ENCODE measurements at regions not wholly inside any gene's neighbourhood (a gene's known extent, or its start where the extent isn't known, plus 50 kb on each side); places are given as distances from the start of the nearest gene placed in this dataset.

DNA sequence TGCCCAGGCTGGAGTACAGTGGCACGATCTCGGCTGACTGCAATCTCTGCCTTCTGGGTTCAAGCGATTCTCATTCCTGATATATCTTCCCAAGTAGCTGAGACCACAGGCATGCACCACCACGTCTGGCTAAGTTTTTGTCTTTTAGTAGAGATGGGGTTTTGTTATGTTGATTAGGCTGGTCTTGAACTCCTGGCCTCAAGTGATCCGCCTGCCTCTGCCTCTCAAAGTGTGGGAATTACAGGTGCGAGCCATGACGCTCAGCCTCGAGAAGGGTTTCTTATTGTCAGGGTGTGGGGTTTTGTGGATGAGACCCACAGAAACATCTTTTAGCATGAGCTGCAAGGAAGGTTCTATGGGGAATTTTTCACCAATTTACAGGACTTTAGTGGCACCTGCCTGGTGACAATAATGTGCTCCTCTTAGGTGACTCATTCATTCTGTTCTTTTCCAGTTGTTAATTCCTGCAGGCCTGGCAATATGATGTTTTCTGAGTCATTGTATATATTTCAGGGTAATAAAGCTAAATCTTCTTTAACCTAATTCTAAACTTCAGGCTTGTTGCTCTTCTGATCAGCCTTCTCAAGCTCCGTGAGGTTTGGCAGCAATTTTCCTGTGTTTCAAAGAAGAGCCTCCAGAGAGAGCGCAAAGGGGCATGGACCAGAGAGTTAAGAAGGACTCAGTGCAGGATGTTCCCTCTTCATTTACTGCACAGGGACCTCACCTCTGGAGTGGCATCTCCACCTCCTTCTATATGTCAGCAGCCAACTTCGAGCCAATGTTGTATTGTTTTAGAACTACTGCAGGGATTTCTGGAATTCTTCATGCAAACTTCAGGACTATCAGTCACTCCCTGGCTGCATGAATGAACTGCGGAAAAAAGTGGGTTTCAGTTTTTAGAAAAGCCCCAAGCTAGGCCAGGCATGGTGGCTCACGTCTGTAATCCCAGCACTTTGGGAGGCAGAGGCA, 77.8 kb upstream of the ZNF618 start:
- Mint-ChIP-seq H3K4me1 (ENCODE audit: low read depth) (no peaks in the 10 kb centered on the region), H3K36me3 (ENCODE audit: low read depth) (no peaks in the 10 kb centered on the region), H3K4me3 (no peak overlapping the region), H3K27me3 (peaks cover 2% of the 10 kb centered on the region), H3K9me3 (no peaks in the 10 kb centered on the region), H3K27ac (no peak overlapping the region)
- POLR2A ChIA-PET, result no interaction called here
- ATAC-seq (no peak), DNase-seq (no peak)
- TF ChIP-seq, protein P1, sequence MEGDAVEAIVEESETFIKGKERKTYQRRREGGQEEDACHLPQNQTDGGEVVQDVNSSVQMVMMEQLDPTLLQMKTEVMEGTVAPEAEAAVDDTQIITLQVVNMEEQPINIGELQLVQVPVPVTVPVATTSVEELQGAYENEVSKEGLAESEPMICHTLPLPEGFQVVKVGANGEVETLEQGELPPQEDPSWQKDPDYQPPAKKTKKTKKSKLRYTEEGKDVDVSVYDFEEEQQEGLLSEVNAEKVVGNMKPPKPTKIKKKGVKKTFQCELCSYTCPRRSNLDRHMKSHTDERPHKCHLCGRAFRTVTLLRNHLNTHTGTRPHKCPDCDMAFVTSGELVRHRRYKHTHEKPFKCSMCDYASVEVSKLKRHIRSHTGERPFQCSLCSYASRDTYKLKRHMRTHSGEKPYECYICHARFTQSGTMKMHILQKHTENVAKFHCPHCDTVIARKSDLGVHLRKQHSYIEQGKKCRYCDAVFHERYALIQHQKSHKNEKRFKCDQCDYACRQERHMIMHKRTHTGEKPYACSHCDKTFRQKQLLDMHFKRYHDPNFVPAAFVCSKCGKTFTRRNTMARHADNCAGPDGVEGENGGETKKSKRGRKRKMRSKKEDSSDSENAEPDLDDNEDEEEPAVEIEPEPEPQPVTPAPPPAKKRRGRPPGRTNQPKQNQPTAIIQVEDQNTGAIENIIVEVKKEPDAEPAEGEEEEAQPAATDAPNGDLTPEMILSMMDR (IDR thresholded peaks at IDR 0.05), result no peak
- intact Hi-C loops (cut with micrococcal nuclease), result no loop called here
- CTCF ChIA-PET, result interaction anchor here (1.2 kb wide), 1 partner anchor 9 kb away, joined by 3 read pairs; no protein-coding TSS in a partner anchor

DNA sequence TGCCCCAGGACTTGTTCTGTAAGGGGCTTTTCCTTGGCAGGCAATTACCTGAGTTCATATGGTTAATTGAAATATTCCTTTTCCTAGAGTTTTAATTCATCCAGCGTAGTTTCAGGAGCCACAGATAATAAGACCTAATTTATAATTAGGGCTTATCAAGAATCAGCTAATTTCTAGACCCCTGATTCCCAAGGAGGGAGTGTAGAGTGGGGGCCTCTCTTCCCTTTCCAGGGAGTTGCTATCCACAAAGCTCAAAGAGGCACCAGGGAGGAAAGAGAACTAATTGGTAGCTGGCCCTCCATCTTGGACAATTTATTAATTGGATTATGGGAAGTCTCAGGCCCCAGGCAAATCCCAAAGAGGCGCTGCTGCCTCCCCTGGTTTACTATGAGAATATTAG, 75.8 kb upstream of the ZNF618 start:
- no peak overlapping the region for H3K4me3 Mint-ChIP-seq
- intact Hi-C loops (cut with micrococcal nuclease), result no loop called here
- ATAC-seq (no peak), DNase-seq (no peak)
- TF ChIP-seq, protein P1 (IDR thresholded peaks at IDR 0.05), result no peak
- H3K36me3 Mint-ChIP-seq (ENCODE audit: low read depth), result no peaks in the 10 kb centered on the region
- H3K27me3 Mint-ChIP-seq, result peaks cover 2% of the 10 kb centered on the region
- H3K9me3 Mint-ChIP-seq, result no peaks in the 10 kb centered on the region
- H3K4me1 Mint-ChIP-seq (ENCODE audit: low read depth), result no peaks in the 10 kb centered on the region
- ChIA-PET CTCF (no interaction called here), POLR2A (interaction anchor here (0.6 kb wide), 1 partner anchor 609 kb away, joined by 5 read pairs; no protein-coding TSS in a partner anchor)
- no peak overlapping the region for H3K27ac Mint-ChIP-seq

DNA sequence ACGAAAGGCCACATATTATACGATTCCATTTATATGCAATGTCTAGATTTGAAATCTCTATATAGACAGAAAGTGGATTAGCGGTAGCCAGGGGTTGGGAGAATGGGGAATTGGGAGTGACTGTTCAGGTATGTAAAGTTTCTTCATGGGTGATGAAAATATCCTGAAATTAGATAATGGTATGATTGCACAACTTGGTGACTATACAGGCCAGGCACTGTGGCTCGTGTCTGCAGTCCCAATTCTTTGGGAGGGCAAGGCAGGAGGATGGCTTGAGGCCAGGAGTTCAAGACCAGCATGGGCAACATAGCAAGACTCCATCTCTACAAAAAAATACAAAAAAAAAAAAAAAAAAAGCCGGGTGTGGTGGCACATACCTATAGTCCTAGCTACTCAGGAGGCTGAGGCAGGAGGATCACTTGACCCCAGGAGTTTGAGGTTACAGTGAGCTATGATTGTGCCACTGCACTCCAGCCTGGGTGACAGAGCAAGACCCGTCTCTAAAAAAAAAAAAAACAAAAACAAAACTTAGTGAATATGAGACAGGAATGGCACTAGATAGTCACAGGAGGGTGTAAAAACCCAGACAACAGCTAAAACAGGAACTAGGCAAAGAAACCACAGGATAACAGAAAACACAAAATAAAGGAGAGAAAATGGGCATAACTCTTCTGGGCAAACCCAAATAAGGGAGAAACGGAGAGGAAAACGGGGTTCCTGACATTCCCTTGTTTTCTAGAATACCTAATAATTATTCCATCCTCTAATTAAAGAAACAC, 72.1 kb upstream of the ZNF618 start:
- Mint-ChIP-seq H3K27ac (no peak overlapping the region), H3K27me3 (peaks cover 5% of the 10 kb centered on the region), H3K36me3 (ENCODE audit: low read depth) (no peaks in the 10 kb centered on the region), H3K4me1 (ENCODE audit: low read depth) (peaks cover 4% of the 10 kb centered on the region), H3K4me3 (no peak overlapping the region), H3K9me3 (no peaks in the 10 kb centered on the region)
- DNase-seq (no peak), ATAC-seq (no peak)
- POLR2A ChIA-PET, result no interaction called here
- TF ChIP-seq, protein P1 (IDR thresholded peaks at IDR 0.05), result no peak
- intact Hi-C loops (cut with micrococcal nuclease), result no loop called here
- CTCF ChIA-PET, result no interaction called here

DNA sequence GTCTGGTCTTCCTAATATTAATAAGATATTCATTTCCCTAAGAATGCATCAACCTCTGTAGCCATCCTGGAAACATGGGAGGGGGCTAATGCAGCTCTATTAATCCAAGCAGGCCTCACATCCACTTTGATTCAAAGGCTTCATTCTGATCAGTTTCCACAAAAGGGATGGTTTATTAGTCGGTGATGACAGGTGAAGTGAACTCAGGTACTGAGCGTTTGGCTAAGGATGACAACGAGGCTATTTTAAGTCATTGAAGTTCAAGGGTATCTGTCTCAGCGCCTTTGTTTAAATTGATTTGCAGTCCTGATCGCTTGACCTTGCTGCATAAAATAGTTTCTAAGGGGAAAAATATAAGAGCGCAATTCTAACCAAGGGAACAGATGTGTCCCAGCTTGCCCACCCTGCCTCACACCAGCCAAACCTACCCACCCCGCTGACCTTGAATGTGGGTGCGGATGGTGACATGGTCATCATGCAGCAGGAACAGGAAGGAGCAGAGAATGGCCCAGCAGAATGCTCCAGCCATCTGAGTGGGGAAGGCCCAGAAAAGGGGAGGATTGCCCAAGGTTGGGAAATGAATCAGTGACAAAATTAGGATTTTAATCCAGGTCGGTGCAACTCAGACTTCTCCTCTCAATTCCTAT, 70.5 kb upstream of the ZNF618 start:
- Mint-ChIP-seq H3K27ac (no peak overlapping the region), H3K36me3 (ENCODE audit: low read depth) (no peaks in the 10 kb centered on the region), H3K27me3 (peaks cover 7% of the 10 kb centered on the region), H3K9me3 (no peaks in the 10 kb centered on the region), H3K4me1 (ENCODE audit: low read depth) (peaks cover 4% of the 10 kb centered on the region), H3K4me3 (no peak overlapping the region)
- ATAC-seq (no peak), DNase-seq (no peak)
- ChIA-PET CTCF (interaction anchor here (1.5 to 3.2 kb wide), 2 partner anchors 10 to 68 kb away, joined by 3 to 8 read pairs; no protein-coding TSS in a partner anchor), POLR2A (no interaction called here)
- TF ChIP-seq, protein P1 (IDR thresholded peaks at IDR 0.05), result no peak
- intact Hi-C loops (cut with micrococcal nuclease), result loop anchor here (2.0 to 5.0 kb wide), 3 partner anchors 72 to 227 kb away; partner anchors contain the start of gene ZNF618
